ENCODE measurements at regions not wholly inside any gene's neighbourhood (a gene's known extent, or its start where the extent isn't known, plus 50 kb on each side); places are given as distances from the start of the nearest gene placed in this dataset.

GRCh38 chr9:17005056-17005823 lies 129.6 kb upstream of the CNTLN start:
- TF ChIP-seq CTCF (IDR thresholded peaks at IDR 0.05) (no peak), POLR2A (IDR thresholded peaks at IDR 0.05) (no peak)

Data from heart left ventricle (tissue), 13 donors.